ENCODE measurements at regions not wholly inside any gene's neighbourhood (a gene's known extent, or its start where the extent isn't known, plus 50 kb on each side); places are given as distances from the start of the nearest gene placed in this dataset.
A peak's percentile ranks its signal among the peaks of the same experiment; 100 is the strongest.

GRCh38 chr1:168782559-168783116 lies 53.6 kb upstream of the DPT start:
- no peak for TF ChIP-seq CTCF (conservative IDR thresholded peaks at IDR 0.05; ENCODE audit: control insufficient read depth, insufficient read depth, low read depth, low read length)
- DNase-seq (ENCODE audit: low read depth): no peak
- H3K4me3 ChIP-seq (ENCODE audit: control insufficient read depth, low read depth, low read length): no peak overlapping the region

- DNase-seq (ENCODE audit: low read depth): peak; percentile 84
- TF ChIP-seq CTCF (conservative IDR thresholded peaks at IDR 0.05; ENCODE audit: control insufficient read depth, insufficient read depth, low read depth, low read length): no peak
- no peak overlapping the region for H3K4me3 ChIP-seq (ENCODE audit: control insufficient read depth, low read depth, low read length)
These were observed 54.6 kb upstream of the DPT start for GRCh38 chr1:168783458-168784210.

GRCh38 chr1:168786476-168787330 lies 57.7 kb upstream of the DPT start:
- no peak overlapping the region for H3K4me3 ChIP-seq (ENCODE audit: control insufficient read depth, low read depth, low read length)
- DNase-seq (ENCODE audit: low read depth): no peak
- no peak for TF ChIP-seq CTCF (conservative IDR thresholded peaks at IDR 0.05; ENCODE audit: control insufficient read depth, insufficient read depth, low read depth, low read length)

GRCh38 chr1:168788258-168788657 lies 59.3 kb upstream of the DPT start:
- TF ChIP-seq CTCF (conservative IDR thresholded peaks at IDR 0.05; ENCODE audit: control insufficient read depth, insufficient read depth, low read depth, low read length): no peak

GRCh38 chr1:168789501-168789900 lies 60.5 kb upstream of the DPT start:
- H3K4me3 ChIP-seq (ENCODE audit: control insufficient read depth, low read depth, low read length): no peak overlapping the region
- peak; percentile 15 for TF ChIP-seq CTCF (conservative IDR thresholded peaks at IDR 0.05; ENCODE audit: control insufficient read depth, insufficient read depth, low read depth, low read length)
- DNase-seq (ENCODE audit: low read depth): no peak

More at GRCh38 chr1:168788258-168788657, 59.3 kb upstream of the DPT start:
- no peak for DNase-seq (ENCODE audit: low read depth)
- no peak overlapping the region for H3K4me3 ChIP-seq (ENCODE audit: control insufficient read depth, low read depth, low read length)

- TF ChIP-seq CTCF (conservative IDR thresholded peaks at IDR 0.05; ENCODE audit: control insufficient read depth, insufficient read depth, low read depth, low read length): no peak
- H3K4me3 ChIP-seq (ENCODE audit: control insufficient read depth, low read depth, low read length): no peak overlapping the region
- DNase-seq (ENCODE audit: low read depth): no peak
These were observed 63.1 kb upstream of the DPT start for GRCh38 chr1:168792142-168792541.
